HEK293T (cell line): ENCODE measurements at regions not wholly inside any gene's neighbourhood (a gene's known extent, or its start where the extent isn't known, plus 50 kb on each side); places are given as distances from the start of the nearest gene placed in this dataset.

Experiments
- CTCF ChIA-PET: fragments of 350-600 bp; formaldehyde crosslinking; extraction: SDS; loops from one replicate; lab custom pipeline; 2021; ENCODE audit warnings: antibody characterized with exemption, inconsistent platforms; lab: Yijun Ruan, JAX
- POLR2A ChIA-PET: fragments of 350-600 bp; formaldehyde crosslinking; extraction: SDS; loops from one replicate; lab custom pipeline; 2020; ENCODE audit warnings: antibody characterized with exemption, inconsistent platforms; lab: Yijun Ruan, JAX
- DNase-seq: peaks from one replicate; pipeline ENCODE4 v3.0.0; 2012; ENCODE audit warnings: mixed read lengths; ENCODE audit errors: extremely low spot score
- ARNT ChIP-seq: fragments of 450-650 bp; IDR thresholded peaks from 2 replicates; pipeline ENCODE4 v1.6.1; 2017; ENCODE audit warnings: mild to moderate bottlenecking
- BHLHE40 ChIP-seq: fragments of 450-650 bp; IDR thresholded peaks from 2 replicates; pipeline ENCODE4 v1.6.1; 2016; ENCODE audit warnings: mild to moderate bottlenecking, moderate library complexity, borderline replicate concordance
- CTBP1 ChIP-seq: fragments of 450-650 bp; IDR thresholded peaks from 2 replicates; pipeline ENCODE4 v1.6.1; 2016; ENCODE audit warnings: borderline replicate concordance
- ELF4 ChIP-seq: fragments of 450-650 bp; IDR thresholded peaks from 2 replicates; pipeline ENCODE4 v1.6.1; 2017; ENCODE audit warnings: antibody characterized with exemption
- FOXA1 ChIP-seq: fragments of 450-650 bp; IDR thresholded peaks from 2 replicates; pipeline ENCODE4 v1.6.1; 2016; ENCODE audit warnings: mild to moderate bottlenecking
- FOXK2 ChIP-seq: fragments of 450-650 bp; IDR thresholded peaks from 2 replicates; pipeline ENCODE4 v1.6.1; 2016; ENCODE audit warnings: mild to moderate bottlenecking
- FOXM1 ChIP-seq: fragments of 450-650 bp; IDR thresholded peaks from 2 replicates; pipeline ENCODE4 v1.6.1; 2017; ENCODE audit warnings: mild to moderate bottlenecking, borderline replicate concordance
- HDGF ChIP-seq: fragments of 450-650 bp; IDR thresholded peaks from 2 replicates; pipeline ENCODE4 v1.6.1; 2017; ENCODE audit warnings: antibody characterized with exemption, borderline replicate concordance
- L3MBTL2 ChIP-seq: fragments of 450-650 bp; conservative IDR thresholded peaks from 2 replicates; pipeline ENCODE4 v1.6.1; 2016; ENCODE audit warnings: mild to moderate bottlenecking
- LEF1 ChIP-seq: fragments of 450-650 bp; IDR thresholded peaks from 2 replicates; pipeline ENCODE4 v1.6.1; 2017; ENCODE audit warnings: mild to moderate bottlenecking, borderline replicate concordance
- NFRKB ChIP-seq: fragments of 450-650 bp; IDR thresholded peaks from 2 replicates; pipeline ENCODE4 v1.6.1; 2016; ENCODE audit warnings: mild to moderate bottlenecking, moderate library complexity
- PKNOX1 ChIP-seq: fragments of 450-650 bp; IDR thresholded peaks from 2 replicates; pipeline ENCODE4 v1.6.1; 2016
- SP1 ChIP-seq: fragments of 450-650 bp; IDR thresholded peaks from 2 replicates; pipeline ENCODE4 v1.6.1; 2017
- SUZ12 ChIP-seq: fragments of 450-650 bp; IDR thresholded peaks from 2 replicates; pipeline ENCODE4 v1.6.1; 2016; ENCODE audit warnings: mild to moderate bottlenecking
- TARDBP ChIP-seq: fragments of 450-650 bp; IDR thresholded peaks from 2 replicates; pipeline ENCODE4 v1.6.1; 2016
- ZNF384 ChIP-seq: fragments of 450-650 bp; IDR thresholded peaks from 2 replicates; pipeline ENCODE4 v1.6.1; 2016

- DNase-seq, result no peak
- ChIA-PET CTCF (interaction anchor here (1.3 kb wide), 1 partner anchor 554 kb away, joined by 3 read pairs; no protein-coding TSS in a partner anchor), POLR2A (interaction anchor here (0.8 to 1.0 kb wide), 3 partner anchors 15 to 72 kb away, joined by 3 to 4 read pairs (median 4); no protein-coding TSS in a partner anchor)
- no peak for TF ChIP-seq ARNT
- no peak for TF ChIP-seq BHLHE40
- no peak for TF ChIP-seq FOXA1
- TF ChIP-seq FOXK2, result no peak
- TF ChIP-seq LEF1, result no peak
- no peak for TF ChIP-seq ZNF384
- no peak for TF ChIP-seq L3MBTL2
- no peak for TF ChIP-seq NFRKB
- TF ChIP-seq PKNOX1, result no peak
- TF ChIP-seq ELF4, result no peak
Observed at GRCh38 chr1:234538930-234539649, 60.1 kb upstream of the TARBP1 start.

GRCh38 chr1:234538062-234538731, 59.2 kb upstream of the TARBP1 start:
- CTCF ChIA-PET, result interaction anchor here (1.3 kb wide), 1 partner anchor 555 kb away, joined by 3 read pairs; no protein-coding TSS in a partner anchor

GRCh38 chr1:234537236-234537635, 58.3 kb upstream of the TARBP1 start:
- POLR2A ChIA-PET, result no interaction called here
- DNase-seq, result no peak
- TF ChIP-seq LEF1, result no peak
- TF ChIP-seq BHLHE40, result no peak
- no peak for TF ChIP-seq ZNF384
- CTCF ChIA-PET, result no interaction called here

More at GRCh38 chr1:234538062-234538731, 59.2 kb upstream of the TARBP1 start:
- TF ChIP-seq ARNT, result no peak
- TF ChIP-seq NFRKB, result no peak
- TF ChIP-seq PKNOX1, result no peak
- TF ChIP-seq SUZ12, result no peak
- TF ChIP-seq FOXM1, result no peak
- TF ChIP-seq ZNF384, result no peak
- TF ChIP-seq CTBP1, result no peak
- TF ChIP-seq SP1, result no peak
- no peak for TF ChIP-seq HDGF
- no peak for TF ChIP-seq LEF1
- TF ChIP-seq ELF4, result no peak
- TF ChIP-seq FOXK2, result no peak
- no peak for TF ChIP-seq FOXA1
- no peak for TF ChIP-seq BHLHE40
- TF ChIP-seq L3MBTL2, result no peak
- no peak for TF ChIP-seq TARDBP
- no peak for DNase-seq
- POLR2A ChIA-PET, result interaction anchor here (0.8 to 1.0 kb wide), 3 partner anchors 16 to 73 kb away, joined by 3 to 4 read pairs (median 4); no protein-coding TSS in a partner anchor

GRCh38 chr1:234536741-234537140, 57.8 kb upstream of the TARBP1 start:
- ChIA-PET POLR2A (interaction anchor here (1.0 to 1.5 kb wide), 4 partner anchors 8 to 74 kb away, joined by 3 to 6 read pairs (median 4); partner anchors contain the start of gene IRF2BP2), CTCF (interaction anchor here (1.6 kb wide), 1 partner anchor 27 kb away, joined by 4 read pairs; no protein-coding TSS in a partner anchor)
- TF ChIP-seq NFRKB, result no peak
- no peak for DNase-seq

- ChIA-PET POLR2A (interaction anchor here (0.7 to 1.5 kb wide), 8 partner anchors 9 to 74 kb away, joined by 3 to 6 read pairs (median 3); partner anchors contain the start of gene IRF2BP2), CTCF (interaction anchor here (0.9 to 1.6 kb wide), 3 partner anchors 8 to 66 kb away, joined by 4 to 5 read pairs (median 4); no protein-coding TSS in a partner anchor)
- no peak for DNase-seq
- TF ChIP-seq TARDBP, result no peak
- TF ChIP-seq CTBP1, result no peak
- no peak for TF ChIP-seq SP1
- TF ChIP-seq ZNF384, result no peak
- TF ChIP-seq FOXM1, result no peak
- no peak for TF ChIP-seq ARNT
- no peak for TF ChIP-seq FOXA1
- TF ChIP-seq PKNOX1, result no peak
- TF ChIP-seq LEF1, result no peak
- no peak for TF ChIP-seq BHLHE40
- no peak for TF ChIP-seq HDGF
- TF ChIP-seq NFRKB, result no peak
Observed at GRCh38 chr1:234535763-234536515, 57.0 kb upstream of the TARBP1 start.
